Naive thymus-derived CD4-positive, alpha-beta T cell (primary cell): ENCODE measurements at regions not wholly inside any gene's neighbourhood (a gene's known extent, or its start where the extent isn't known, plus 50 kb on each side); places are given as distances from the start of the nearest gene placed in this dataset.

Experiments used
- ATAC-seq: fragments of 150-1000 bp; cut with Tn5 transposase; 2 replicates; pipeline ENCODE4 v1.10.0; 2021; ENCODE audit warnings: mild to moderate bottlenecking, moderate library complexity
- CTCF ChIA-PET: fragments of 350-600 bp; sonication (Branson Sonifier 250); formaldehyde crosslinking; loops from one replicate; lab custom pipeline; 2021; ENCODE audit warnings: antibody characterized with exemption; lab: Charles Lee
- POLR2A ChIA-PET: fragments of 350-600 bp; sonication (Branson Sonifier 250); formaldehyde crosslinking; loops from one replicate; lab custom pipeline; 2021; ENCODE audit warnings: antibody characterized with exemption, inconsistent platforms; lab: Charles Lee
- DNase-seq, 9 donors: peaks; one replicate each; pipeline versions ENCODE4 v3.0.0 to v3.0.0-alpha.2; 2020 to 2022; ENCODE audit warnings: mixed read lengths in 1 of 9
- H3K27ac ChIP-seq: one replicate; pipeline ENCODE4 v1.7.0; 2013; ENCODE audit warnings: mild to moderate bottlenecking, low read depth, low read length, moderate library complexity
- H3K27me3 ChIP-seq, 2 donors: one replicate each; pipeline ENCODE4 v1.7.0; 2013; ENCODE audit warnings: low read length in 2 of 2, mild to moderate bottlenecking in 2 of 2, moderate library complexity in 2 of 2; ENCODE audit not compliant: control insufficient read depth in 2 of 2, insufficient read depth in 2 of 2
- H3K36me3 ChIP-seq, 3 experiments: 1 replicate in 2 of 3; 2 replicates in 1 of 3; pipeline ENCODE4 v1.7.0; 2013; ENCODE audit warnings: low read length in 3 of 3, mild to moderate bottlenecking in 3 of 3, moderate library complexity in 1 of 3; ENCODE audit not compliant: insufficient read depth in 3 of 3, control insufficient read depth in 2 of 3
- H3K4me1 ChIP-seq, 2 donors: one replicate each; pipeline ENCODE4 v1.7.0; 2013; ENCODE audit warnings: low read length in 2 of 2, mild to moderate bottlenecking in 2 of 2, moderate library complexity in 1 of 2; ENCODE audit not compliant: control insufficient read depth in 2 of 2, insufficient read depth in 2 of 2
- H3K4me3 ChIP-seq: 2 replicates; pipeline ENCODE4 v1.7.0; 2013; ENCODE audit warnings: mild to moderate bottlenecking, low read length
- H3K9me3 ChIP-seq, 3 experiments: 1 replicate in 2 of 3; 2 replicates in 1 of 3; pipeline ENCODE4 v1.7.0; 2013; ENCODE audit warnings: low read length in 3 of 3; ENCODE audit not compliant: control insufficient read depth in 2 of 3
- H3K27ac Mint-ChIP-seq, 9 donors: one replicate each; pipeline ENCODE4 v1.8.0; 2020 to 2022; ENCODE audit warnings: mixed read lengths in 9 of 9, mild to moderate bottlenecking in 8 of 9, moderate library complexity in 5 of 9, inconsistent platforms in 2 of 9
- H3K27me3 Mint-ChIP-seq, 5 donors: one replicate each; pipeline ENCODE4 v1.8.0; 2021 to 2022; ENCODE audit warnings: mixed read lengths in 5 of 5, mild to moderate bottlenecking in 1 of 5
- H3K36me3 Mint-ChIP-seq, 5 donors: one replicate each; pipeline ENCODE4 v1.8.0; 2020 to 2022; ENCODE audit warnings: mixed read lengths in 5 of 5, mild to moderate bottlenecking in 3 of 5, inconsistent platforms in 1 of 5
- H3K4me1 Mint-ChIP-seq, 7 donors: one replicate each; pipeline ENCODE4 v1.8.0; 2020 to 2022; ENCODE audit warnings: mixed read lengths in 7 of 7, mild to moderate bottlenecking in 3 of 7, inconsistent platforms in 1 of 7
- H3K4me3 Mint-ChIP-seq, 10 donors: one replicate each; pipeline ENCODE4 v1.8.0; 2020 to 2022; ENCODE audit warnings: mild to moderate bottlenecking in 10 of 10, mixed read lengths in 10 of 10, moderate library complexity in 6 of 10, inconsistent platforms in 2 of 10
- H3K9me3 Mint-ChIP-seq, 11 donors: one replicate each; pipeline ENCODE4 v1.8.0; 2020 to 2022; ENCODE audit warnings: mixed read lengths in 11 of 11, mild to moderate bottlenecking in 4 of 11, inconsistent platforms in 1 of 11, moderate library complexity in 1 of 11
- intact Hi-C, 2 donors: fragments of 100-400 bp; cut with micrococcal nuclease; formaldehyde crosslinking; loops; one replicate each; pipeline ENCODE4 v1.15.1; 2023

GRCh38 chr1:201693890-201694607 lies 134.9 kb upstream of the IPO9 start:
- Histone ChIP-seq H3K27ac (no peak overlapping the region), H3K4me1 (no peaks in the 10 kb centered on the region), H3K36me3 (no peaks in the 10 kb centered on the region), H3K9me3 (no peaks in the 10 kb centered on the region), H3K27me3 (no peaks in the 10 kb centered on the region), H3K4me3 (no peak overlapping the region)
- ChIA-PET CTCF (interaction anchor here (0.7 kb wide), 1 partner anchor 174 kb away, joined by 3 read pairs; no protein-coding TSS in a partner anchor), POLR2A (no interaction called here)
- no peak for ATAC-seq
- DNase-seq, result no peak
- H3K4me1 Mint-ChIP-seq, result no peaks in the 10 kb centered on the region
- no peak overlapping the region for H3K27ac Mint-ChIP-seq
- intact Hi-C loops, result no loop called here
- no peaks in the 10 kb centered on the region for H3K9me3 Mint-ChIP-seq
- peaks cover 0 to 6% (median 0%) of the 10 kb centered on the region in 5 donors for H3K27me3 Mint-ChIP-seq
- no peak overlapping the region for H3K4me3 Mint-ChIP-seq
- H3K36me3 Mint-ChIP-seq, result no peaks in the 10 kb centered on the region

- Mint-ChIP-seq H3K36me3 (no peaks in the 10 kb centered on the region), H3K4me1 (no peaks in the 10 kb centered on the region)
Observed at GRCh38 chr1:201694608-201695335, 134.2 kb upstream of the IPO9 start.

GRCh38 chr1:201695607-201696006 lies 133.3 kb upstream of the IPO9 start:
- ATAC-seq (no peak), DNase-seq (no peak)
- Histone ChIP-seq H3K4me3 (no peak overlapping the region), H3K36me3 (no peaks in the 10 kb centered on the region), H3K27me3 (no peaks in the 10 kb centered on the region), H3K4me1 (no peaks in the 10 kb centered on the region), H3K9me3 (no peaks in the 10 kb centered on the region), H3K27ac (no peak overlapping the region)
- ChIA-PET POLR2A (no interaction called here), CTCF (interaction anchor here (0.6 kb wide), 1 partner anchor 13 kb away, joined by 3 read pairs; no protein-coding TSS in a partner anchor)
- H3K27me3 Mint-ChIP-seq, result peaks cover 0 to 6% (median 0%) of the 10 kb centered on the region in 5 donors
- no peaks in the 10 kb centered on the region for H3K36me3 Mint-ChIP-seq
- peaks cover 0 to 4% (median 0%) of the 10 kb centered on the region in 11 donors for H3K9me3 Mint-ChIP-seq
- no peak overlapping the region for H3K4me3 Mint-ChIP-seq
- intact Hi-C loops, result no loop called here
- no peaks in the 10 kb centered on the region for H3K4me1 Mint-ChIP-seq
- H3K27ac Mint-ChIP-seq, result no peak overlapping the region

More at GRCh38 chr1:201694608-201695335, 134.2 kb upstream of the IPO9 start:
- CTCF ChIA-PET, result interaction anchor here (0.7 kb wide), 1 partner anchor 173 kb away, joined by 3 read pairs; no protein-coding TSS in a partner anchor
- H3K9me3 ChIP-seq, result no peaks in the 10 kb centered on the region
- POLR2A ChIA-PET, result no interaction called here
- Mint-ChIP-seq H3K27ac (no peak overlapping the region), H3K4me3 (no peak overlapping the region), H3K9me3 (no peaks in the 10 kb centered on the region), H3K27me3 (peaks cover 0 to 6% (median 0%) of the 10 kb centered on the region in 5 donors)
- H3K27ac ChIP-seq, result no peak overlapping the region
- no peak for DNase-seq
- H3K4me1 ChIP-seq, result no peaks in the 10 kb centered on the region
- no peak overlapping the region for H3K4me3 ChIP-seq
- intact Hi-C loops, result no loop called here
- ATAC-seq, result no peak
- H3K27me3 ChIP-seq, result no peaks in the 10 kb centered on the region
- H3K36me3 ChIP-seq, result no peaks in the 10 kb centered on the region

GRCh38 chr1:201696217-201696761 lies 132.7 kb upstream of the IPO9 start:
- no peaks in the 10 kb centered on the region for H3K4me1 ChIP-seq

GRCh38 chr1:201697174-201697573 lies 131.8 kb upstream of the IPO9 start:
- H3K9me3 Mint-ChIP-seq, result peaks cover 0 to 11% (median 1%) of the 10 kb centered on the region in 11 donors
- no peak overlapping the region for H3K4me3 ChIP-seq
- intact Hi-C loops, result no loop called here
- H3K9me3 ChIP-seq, result no peaks in the 10 kb centered on the region
- H3K36me3 ChIP-seq, result no peaks in the 10 kb centered on the region
- ChIA-PET CTCF (interaction anchor here (1.0 kb wide), 1 partner anchor 138 kb away, joined by 3 read pairs; no protein-coding TSS in a partner anchor), POLR2A (no interaction called here)
- no peaks in the 10 kb centered on the region for H3K27me3 ChIP-seq
- H3K4me1 ChIP-seq, result no peaks in the 10 kb centered on the region
- H3K27ac ChIP-seq, result no peak overlapping the region
- no peaks in the 10 kb centered on the region for H3K4me1 Mint-ChIP-seq
- ATAC-seq, result no peak
- no peak overlapping the region for H3K27ac Mint-ChIP-seq
- DNase-seq, result no peak
- peaks cover 0 to 6% (median 0%) of the 10 kb centered on the region in 5 donors for H3K27me3 Mint-ChIP-seq
- H3K4me3 Mint-ChIP-seq, result no peak overlapping the region
- no peaks in the 10 kb centered on the region for H3K36me3 Mint-ChIP-seq

More at GRCh38 chr1:201696217-201696761, 132.7 kb upstream of the IPO9 start:
- Mint-ChIP-seq H3K27ac (no peak overlapping the region), H3K9me3 (peaks cover 0 to 4% (median 0%) of the 10 kb centered on the region in 11 donors), H3K4me1 (no peaks in the 10 kb centered on the region), H3K4me3 (no peak overlapping the region), H3K27me3 (peaks cover 0 to 6% (median 0%) of the 10 kb centered on the region in 5 donors), H3K36me3 (no peaks in the 10 kb centered on the region)
- Histone ChIP-seq H3K27me3 (no peaks in the 10 kb centered on the region), H3K4me3 (no peak overlapping the region), H3K36me3 (no peaks in the 10 kb centered on the region), H3K27ac (no peak overlapping the region), H3K9me3 (no peaks in the 10 kb centered on the region)
- POLR2A ChIA-PET, result no interaction called here
- CTCF ChIA-PET, result interaction anchor here (0.6 kb wide), 1 partner anchor 12 kb away, joined by 3 read pairs; no protein-coding TSS in a partner anchor
- ATAC-seq, result no peak
- no peak for DNase-seq
- intact Hi-C loops, result no loop called here

- peaks cover 0 to 4% (median 0%) of the 10 kb centered on the region in 5 donors for H3K36me3 Mint-ChIP-seq
- CTCF ChIA-PET, result interaction anchor here (0.6 kb wide), 1 partner anchor 15 kb away, joined by 3 read pairs; no protein-coding TSS in a partner anchor
- ATAC-seq (no peak), DNase-seq (no peak)
- H3K27me3 Mint-ChIP-seq, result peaks cover 0 to 10% (median 0%) of the 10 kb centered on the region in 5 donors
- H3K4me1 Mint-ChIP-seq, result peaks cover 0 to 3% (median 0%) of the 10 kb centered on the region in 7 donors
- no peak overlapping the region for H3K4me3 Mint-ChIP-seq
- no peaks in the 10 kb centered on the region for H3K36me3 ChIP-seq
- H3K9me3 Mint-ChIP-seq, result peaks cover 0 to 15% (median 3%) of the 10 kb centered on the region in 11 donors
- no peaks in the 10 kb centered on the region for H3K4me1 ChIP-seq
- POLR2A ChIA-PET, result no interaction called here
- no peaks in the 10 kb centered on the region for H3K9me3 ChIP-seq
- H3K27me3 ChIP-seq, result peaks cover 0 to 3% of the 10 kb centered on the region in 2 donors
- no peak overlapping the region for H3K27ac Mint-ChIP-seq
- no peak overlapping the region for H3K4me3 ChIP-seq
- H3K27ac ChIP-seq, result no peak overlapping the region
- intact Hi-C loops, result no loop called here
Observed at GRCh38 chr1:201701831-201702230, 127.1 kb upstream of the IPO9 start.
